IMR-90 (cell line): ENCODE measurements at regions not wholly inside any gene's neighbourhood (a gene's known extent, or its start where the extent isn't known, plus 50 kb on each side); places are given as distances from the start of the nearest gene placed in this dataset.

Experiments used
- ATAC-seq: fragments of 200-7000 bp; cut with Tn5 transposase; 2 replicates; pipeline ENCODE4 v1.9.1; 2020; ENCODE audit warnings: low read depth, mild to moderate bottlenecking, moderate library complexity
- BruUV-seq: library from RNA; stranded (reverse); fragments of 400-500 nt; replicated peaks from 2 replicates; lab custom pipeline; 2021; lab: Mats Ljungman, UMichigan
- CTCF ChIA-PET: fragments of 300-600 bp; formaldehyde crosslinking; extraction: SDS; loops from one replicate; lab custom pipeline; 2021; ENCODE audit warnings: antibody characterized with exemption; lab: Yijun Ruan, JAX
- POLR2A ChIA-PET: fragments of 300-600 bp; sonication (Branson Sonifier 250); formaldehyde crosslinking; loops from one replicate; lab custom pipeline; 2022; ENCODE audit warnings: antibody characterized with exemption; ENCODE audit not compliant: unreplicated experiment; lab: Charles Lee
- DNase-seq: peaks from one replicate; pipeline ENCODE4 v3.0.0; 2013
- H2AFZ ChIP-seq: replicated peaks from 2 replicates; pipeline ENCODE3; 2013; ENCODE audit warnings: low read length, mild to moderate bottlenecking; ENCODE audit not compliant: poor library complexity
- H2AK5ac ChIP-seq: 2 replicates; pipeline ENCODE4 v1.6.1; 2013; ENCODE audit warnings: low read depth, low read length, inconsistent platforms
- H2AK9ac ChIP-seq: replicated peaks from 2 replicates; pipeline ENCODE3; 2013; ENCODE audit warnings: mild to moderate bottlenecking, low read depth, low read length, moderate library complexity; ENCODE audit not compliant: poor library complexity
- H2BK120ac ChIP-seq: 2 replicates; pipeline ENCODE4 v1.6.1; 2013; ENCODE audit warnings: low read depth, low read length, inconsistent platforms
- H2BK15ac ChIP-seq: 3 replicates; pipeline ENCODE4 v1.6.1; 2013; ENCODE audit warnings: low read depth, low read length, inconsistent platforms
- H2BK20ac ChIP-seq: 2 replicates; pipeline ENCODE4 v1.6.1; 2013; ENCODE audit warnings: low read depth, mild to moderate bottlenecking, inconsistent platforms, low read length, moderate library complexity
- H2BK5ac ChIP-seq: 2 replicates; pipeline ENCODE4 v1.6.1; 2013; ENCODE audit warnings: mild to moderate bottlenecking, low read depth, low read length, inconsistent platforms; ENCODE audit not compliant: poor library complexity, severe bottlenecking
- H3K14ac ChIP-seq: replicated peaks from 2 replicates; pipeline ENCODE4 v1.6.1; 2013; ENCODE audit warnings: low read depth, low read length, inconsistent platforms
- H3K18ac ChIP-seq: 2 replicates; pipeline ENCODE4 v1.6.1; 2013; ENCODE audit warnings: low read depth, low read length, control low read depth
- H3K23ac ChIP-seq: 2 replicates; pipeline ENCODE4 v1.6.1; 2013; ENCODE audit warnings: low read depth, low read length, inconsistent platforms
- H3K27ac ChIP-seq: 2 replicates; pipeline ENCODE4 v1.5.1; 2013; ENCODE audit warnings: mild to moderate bottlenecking, control low read depth, low read length; ENCODE audit not compliant: insufficient read depth
- H3K27me3 ChIP-seq: 2 replicates; pipeline ENCODE4 v1.6.1; 2013; ENCODE audit warnings: low read length; ENCODE audit not compliant: control insufficient read depth, insufficient read depth
- H3K36me3 ChIP-seq: 2 replicates; pipeline ENCODE4 v1.6.1; 2013; ENCODE audit warnings: low read length, mixed read lengths; ENCODE audit not compliant: control insufficient read depth, insufficient read depth
- H3K4ac ChIP-seq: 2 replicates; pipeline ENCODE4 v1.6.1; 2013; ENCODE audit warnings: low read depth, low read length, inconsistent platforms
- H3K4me1 ChIP-seq: 2 replicates; pipeline ENCODE4 v1.6.1; 2013; ENCODE audit warnings: low read length, mixed read lengths; ENCODE audit not compliant: control insufficient read depth, insufficient read depth
- H3K4me2 ChIP-seq: 2 replicates; pipeline ENCODE4 v1.6.1; 2013; ENCODE audit warnings: low read depth, mild to moderate bottlenecking, control low read depth, low read length, moderate library complexity
- H3K4me3 ChIP-seq: 2 replicates; pipeline ENCODE4 v1.5.1; 2013; ENCODE audit warnings: low read depth, mild to moderate bottlenecking, control low read depth, low read length, moderate library complexity; ENCODE audit not compliant: insufficient read depth
- H3K56ac ChIP-seq: 2 replicates; pipeline ENCODE4 v1.6.1; 2013; ENCODE audit warnings: low read length, inconsistent platforms; ENCODE audit not compliant: insufficient read depth; ENCODE audit errors: extremely low read depth
- H3K79me1 ChIP-seq, 2 experiments: 2 replicates each; pipeline ENCODE4 v1.6.1; 2013; ENCODE audit warnings: low read length in 2 of 2, inconsistent platforms in 1 of 2, low read depth in 1 of 2
- H3K9ac ChIP-seq: 2 replicates; pipeline ENCODE4 v1.6.1; 2013; ENCODE audit warnings: low read depth, low read length, control low read depth
- H3K9me1 ChIP-seq: 2 replicates; pipeline ENCODE4 v1.6.1; 2013; ENCODE audit warnings: low read length, inconsistent platforms; ENCODE audit not compliant: insufficient read depth
- H3K9me3 ChIP-seq: 2 replicates; pipeline ENCODE4 v1.6.1; 2013; ENCODE audit warnings: low read length; ENCODE audit not compliant: control insufficient read depth, insufficient read depth
- H4K20me1 ChIP-seq: 2 replicates; pipeline ENCODE4 v1.6.1; 2013; ENCODE audit warnings: low read length, inconsistent platforms; ENCODE audit not compliant: insufficient read depth
- H4K5ac ChIP-seq: 2 replicates; pipeline ENCODE4 v1.6.1; 2013; ENCODE audit warnings: mild to moderate bottlenecking, low read depth, low read length, control low read depth
- H4K8ac ChIP-seq, 2 experiments: 2 replicates each; pipeline ENCODE4 v1.6.1; 2013; ENCODE audit warnings: low read depth in 2 of 2, low read length in 2 of 2, control low read depth in 1 of 2, inconsistent platforms in 1 of 2
- H4K91ac ChIP-seq: 2 replicates; pipeline ENCODE4 v1.6.1; 2013; ENCODE audit warnings: low read depth, low read length, inconsistent platforms; ENCODE audit not compliant: insufficient read depth
- CEBPB ChIP-seq: IDR thresholded peaks from 2 replicates; pipeline ENCODE4 v1.6.1; 2012; ENCODE audit warnings: low read depth, low read length, improper control_type of control experiment
- RAD21 ChIP-seq: IDR thresholded peaks from 2 replicates; pipeline ENCODE4 v1.6.1; 2012; ENCODE audit warnings: low read length, improper control_type of control experiment
- WGBS, 2 experiments: methylation state at CpG; one replicate each; pipeline versions ENCODE4 v1.1.5 to v1.1.7; 2013; ENCODE audit warnings: missing lambda C conversion rate in 2 of 2; ENCODE audit not compliant: insufficient read length in 1 of 2; ENCODE audit errors: extremely low coverage in 2 of 2; 5-methylcytosine and 5-hydroxymethylcytosine counted together
- dilution Hi-C: fragments of 300-500 bp; cut with HindIII; formaldehyde crosslinking; loops from one replicate; pipeline ENCODE4 v1.14.3; 2018; ENCODE audit warnings: low sequenced_read_pairs; ENCODE audit not compliant: unreplicated experiment
- in situ Hi-C: fragments of 300-500 bp; cut with MboI; formaldehyde crosslinking; loops from 3 replicates; pipeline ENCODE4 v1.14.3; 2019; ENCODE audit warnings: low sequenced_read_pairs, inconsistent platforms, mixed read lengths
- intact Hi-C: fragments of 100-400 bp; cut with micrococcal nuclease; formaldehyde crosslinking; loops from 2 replicates; pipeline ENCODE4 v1.10.0; 2022

- dilution Hi-C loops: no loop called here
- Histone ChIP-seq H3K4me1 (no peaks in the 10 kb centered on the region), H2BK120ac (no peak overlapping the region), H2BK5ac (no peak overlapping the region), H3K4me2 (no peak overlapping the region), H4K8ac (no peak overlapping the region), H3K9me3 (no peaks in the 10 kb centered on the region), H2AFZ (no peak overlapping the region), H3K27ac (no peak overlapping the region), H3K9me1 (no peaks in the 10 kb centered on the region), H3K23ac (no peak overlapping the region), H2BK15ac (no peak overlapping the region), H3K36me3 (no peaks in the 10 kb centered on the region), H4K91ac (no peak overlapping the region), H3K27me3 (peaks cover 2% of the 10 kb centered on the region; the same call in 1 of the 2 replicates), H3K79me1 (no peaks in the 10 kb centered on the region), H3K4ac (no peak overlapping the region), H3K14ac (no peak overlapping the region), H3K18ac (no peak overlapping the region), H2BK20ac (no peak overlapping the region), H3K56ac (no peak overlapping the region), H4K20me1 (no peaks in the 10 kb centered on the region), H2AK9ac (no peak overlapping the region), H3K9ac (no peak overlapping the region), H3K4me3 (no peak overlapping the region), H4K5ac (no peak overlapping the region), H2AK5ac (no peak overlapping the region)
- WGBS, 2 experiments: no CpG with 5 or more reads among the region's 4 CpGs
- TF ChIP-seq RAD21 (no peak), CEBPB (peak; percentile 56; the same call in 1 of the 2 replicates)
- ChIA-PET CTCF (interaction anchor here (0.6 kb wide), 1 partner anchor 418 kb away, joined by 4 read pairs; no protein-coding TSS in a partner anchor), POLR2A (no interaction called here)
- DNase-seq: peak; percentile 54
- no peak for ATAC-seq
- in situ Hi-C loops: no loop called here
- no TSS peak for BruUV-seq
- intact Hi-C loops: no loop called here
Observed at GRCh38 chr9:99752417-99753109, 69.1 kb upstream of the NR4A3 start.
